SK-N-SH treated with all-trans-retinoic acid at 6 μM for 48 hours (cell line): ENCODE measurements at regions not wholly inside any gene's neighbourhood (a gene's known extent, or its start where the extent isn't known, plus 50 kb on each side); places are given as distances from the start of the nearest gene placed in this dataset.

ENCODE experiments used
- ATAC-seq: fragments of 200-7000 bp; cut with Tn5 transposase; 3 replicates; pipeline ENCODE4 v1.9.1; 2020; ENCODE audit warnings: mild to moderate bottlenecking, moderate library complexity
- ARNTL ChIP-seq: fragments of 450-650 bp; formaldehyde crosslinking; IDR thresholded peaks from 2 replicates; pipeline ENCODE4 v1.5.0; 2020; ENCODE audit warnings: low read depth, mild to moderate bottlenecking, moderate library complexity, borderline replicate concordance
- BACH2 ChIP-seq: fragments of 250-450 bp; sonication (Bioruptor Pico); IDR thresholded peaks from 2 replicates; pipeline ENCODE4 v1.9.0; 2021; ENCODE audit warnings: mild to moderate bottlenecking, borderline replicate concordance
- CREB5 ChIP-seq: fragments of 250-450 bp; sonication (Bioruptor Pico); IDR thresholded peaks from 2 replicates; pipeline ENCODE4 v1.5.1; 2020; ENCODE audit warnings: low read depth, mild to moderate bottlenecking, moderate library complexity
- CSDC2 ChIP-seq: fragments of 250-450 bp; sonication (Bioruptor Pico); IDR thresholded peaks from 2 replicates; pipeline ENCODE4 v1.5.0; 2020; ENCODE audit warnings: mild to moderate bottlenecking, moderate library complexity
- ESRRG ChIP-seq: fragments of 250-450 bp; sonication (Bioruptor Pico); IDR thresholded peaks from 2 replicates; pipeline ENCODE4 v1.6.1; 2021; ENCODE audit warnings: mild to moderate bottlenecking
- GLIS3 ChIP-seq: fragments of 250-450 bp; sonication (Bioruptor Pico); IDR thresholded peaks from 2 replicates; pipeline ENCODE4 v1.5.0; 2020; ENCODE audit warnings: mild to moderate bottlenecking, moderate library complexity
- ISL1 ChIP-seq: fragments of 250-450 bp; sonication (Bioruptor Pico); IDR thresholded peaks from 2 replicates; pipeline ENCODE4 v2.1.2; 2022; ENCODE audit warnings: mild to moderate bottlenecking, moderate library complexity
- OSR1 ChIP-seq: fragments of 250-450 bp; sonication (Bioruptor Pico); IDR thresholded peaks from 2 replicates; pipeline ENCODE4 v1.8.0; 2022; ENCODE audit warnings: moderate library complexity, mild to moderate bottlenecking, inconsistent platforms
- PPARA ChIP-seq: fragments of 250-450 bp; sonication (Bioruptor Pico); IDR thresholded peaks from 2 replicates; pipeline ENCODE4 v1.5.0; 2020; ENCODE audit warnings: mild to moderate bottlenecking, borderline replicate concordance
- RARB ChIP-seq: fragments of 250-450 bp; sonication (Bioruptor Pico); IDR thresholded peaks from 2 replicates; pipeline ENCODE4 v1.8.0; 2021; ENCODE audit warnings: mild to moderate bottlenecking, moderate library complexity
- SNAI2 ChIP-seq: fragments of 250-450 bp; sonication (Bioruptor Pico); IDR thresholded peaks from 2 replicates; pipeline ENCODE4 v1.5.0; 2020; ENCODE audit warnings: mild to moderate bottlenecking, moderate library complexity
- TCF4 ChIP-seq: fragments of 250-450 bp; sonication (Bioruptor Pico); IDR thresholded peaks from 2 replicates; pipeline ENCODE4 v1.8.0; 2021; ENCODE audit warnings: mild to moderate bottlenecking, moderate library complexity, borderline replicate concordance
- TOX ChIP-seq: fragments of 250-450 bp; sonication (Bioruptor Pico); IDR thresholded peaks from 2 replicates; pipeline ENCODE4 v1.8.0; 2021; ENCODE audit warnings: mild to moderate bottlenecking, moderate library complexity, borderline replicate concordance
- TSHZ2 ChIP-seq: fragments of 250-450 bp; sonication (Bioruptor Pico); IDR thresholded peaks from 2 replicates; pipeline ENCODE4 v1.5.0; 2020; ENCODE audit warnings: mild to moderate bottlenecking, moderate library complexity
- ZC3H10 ChIP-seq: fragments of 250-450 bp; sonication (Bioruptor Pico); IDR thresholded peaks from 2 replicates; pipeline ENCODE4 v1.5.1; 2021; ENCODE audit warnings: mild to moderate bottlenecking, moderate library complexity
- ZFP3 ChIP-seq: fragments of 250-450 bp; sonication (Bioruptor Pico); IDR thresholded peaks from 2 replicates; pipeline ENCODE4 v1.5.0; 2020; ENCODE audit warnings: mild to moderate bottlenecking, moderate library complexity
- ZNF70 ChIP-seq: fragments of 450-650 bp; formaldehyde crosslinking; IDR thresholded peaks from 2 replicates; pipeline ENCODE4 v1.5.0; 2020; ENCODE audit warnings: mild to moderate bottlenecking, moderate library complexity
- ZNF8 ChIP-seq: fragments of 450-650 bp; formaldehyde crosslinking; IDR thresholded peaks from 2 replicates; pipeline ENCODE4 v1.5.0; 2020; ENCODE audit warnings: mild to moderate bottlenecking, moderate library complexity
- TF ChIP-seq, protein P1 (sequence below): fragments of 250-450 bp; sonication (Bioruptor Pico); IDR thresholded peaks from 2 replicates; pipeline ENCODE4 v1.8.0; 2021; ENCODE audit warnings: low read depth, mild to moderate bottlenecking, moderate library complexity, borderline replicate concordance
- TF ChIP-seq, protein P2 (sequence below): fragments of 250-450 bp; sonication (Bioruptor Pico); IDR thresholded peaks from 2 replicates; pipeline ENCODE4 v1.8.0; 2020; ENCODE audit warnings: mild to moderate bottlenecking, moderate library complexity, borderline replicate concordance
- TF ChIP-seq, protein P3 (sequence below): fragments of 250-450 bp; sonication (Bioruptor Pico); IDR thresholded peaks from 2 replicates; pipeline ENCODE4 v1.5.1; 2021; ENCODE audit warnings: mild to moderate bottlenecking, moderate library complexity

DNA sequence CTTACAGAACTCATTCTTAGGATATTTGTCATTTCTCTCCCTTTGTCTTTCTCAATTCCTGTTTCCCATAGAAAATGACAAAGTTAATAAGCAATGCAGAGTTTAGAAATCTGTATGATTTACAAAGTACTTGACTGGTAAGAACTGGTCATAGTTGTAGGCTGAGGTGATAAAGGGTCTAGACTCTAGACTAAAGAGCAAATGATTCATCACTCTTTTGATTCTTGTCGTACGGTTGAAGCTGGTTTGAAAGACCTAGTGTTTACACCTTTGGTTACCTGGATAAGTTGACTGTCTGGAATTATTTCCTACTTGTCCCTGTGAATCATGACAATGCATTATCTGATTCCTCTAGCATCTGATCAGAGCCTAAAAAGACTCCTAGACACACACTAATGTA, 58.9 kb upstream of the TP63 start (continued):
- TF ChIP-seq TSHZ2 (no peak), GLIS3 (CRISPR knock-in tag) (no peak), RARB (CRISPR knock-in tag) (no peak)

- ATAC-seq = no peak
Observed at GRCh38 chr3:189573004-189573403, 58.2 kb upstream of the TP63 start.

DNA sequence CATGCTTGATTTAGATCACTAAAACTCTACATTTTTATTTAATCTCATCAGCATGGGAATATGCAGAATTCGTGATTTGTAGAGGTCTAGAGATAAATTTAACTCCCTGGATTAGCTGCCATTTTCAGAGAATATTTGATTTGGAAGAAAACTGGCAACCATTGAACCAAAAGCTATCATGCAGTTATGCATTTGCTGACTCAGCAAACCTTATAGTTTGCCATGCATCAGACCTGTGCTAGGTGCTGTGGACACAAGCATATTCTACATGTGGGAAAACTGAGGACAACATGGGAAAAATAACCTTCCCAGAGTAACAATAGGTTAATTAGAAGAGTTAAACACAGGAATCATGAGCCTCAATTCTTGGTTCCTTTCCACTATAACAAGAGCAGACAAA, 54.7 kb upstream of the TP63 start:
- ATAC-seq = no peak
- TF ChIP-seq TSHZ2 = no peak

More at GRCh38 chr3:189573004-189573403, 58.2 kb upstream of the TP63 start:
- no peak for TF ChIP-seq ARNTL (CRISPR knock-in tag)
- TF ChIP-seq, protein P1, sequence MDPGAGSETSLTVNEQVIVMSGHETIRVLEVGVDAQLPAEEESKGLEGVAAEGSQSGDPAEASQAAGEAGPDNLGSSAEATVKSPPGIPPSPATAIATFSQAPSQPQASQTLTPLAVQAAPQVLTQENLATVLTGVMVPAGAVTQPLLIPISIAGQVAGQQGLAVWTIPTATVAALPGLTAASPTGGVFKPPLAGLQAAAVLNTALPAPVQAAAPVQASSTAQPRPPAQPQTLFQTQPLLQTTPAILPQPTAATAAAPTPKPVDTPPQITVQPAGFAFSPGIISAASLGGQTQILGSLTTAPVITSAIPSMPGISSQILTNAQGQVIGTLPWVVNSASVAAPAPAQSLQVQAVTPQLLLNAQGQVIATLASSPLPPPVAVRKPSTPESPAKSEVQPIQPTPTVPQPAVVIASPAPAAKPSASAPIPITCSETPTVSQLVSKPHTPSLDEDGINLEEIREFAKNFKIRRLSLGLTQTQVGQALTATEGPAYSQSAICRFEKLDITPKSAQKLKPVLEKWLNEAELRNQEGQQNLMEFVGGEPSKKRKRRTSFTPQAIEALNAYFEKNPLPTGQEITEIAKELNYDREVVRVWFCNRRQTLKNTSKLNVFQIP (CRISPR knock-in tag) = no peak
- TF ChIP-seq CREB5 (CRISPR knock-in tag) = no peak
- no peak for TF ChIP-seq SNAI2 (CRISPR knock-in tag)
- TF ChIP-seq ZNF8 = no peak
- TF ChIP-seq ESRRG = no peak
- TF ChIP-seq ZC3H10 = no peak
- TF ChIP-seq PPARA = no peak
- no peak for TF ChIP-seq RARB (CRISPR knock-in tag)
- no peak for TF ChIP-seq GLIS3 (CRISPR knock-in tag)
- no peak for TF ChIP-seq ISL1 (CRISPR knock-in tag)
- TF ChIP-seq, protein P2, sequence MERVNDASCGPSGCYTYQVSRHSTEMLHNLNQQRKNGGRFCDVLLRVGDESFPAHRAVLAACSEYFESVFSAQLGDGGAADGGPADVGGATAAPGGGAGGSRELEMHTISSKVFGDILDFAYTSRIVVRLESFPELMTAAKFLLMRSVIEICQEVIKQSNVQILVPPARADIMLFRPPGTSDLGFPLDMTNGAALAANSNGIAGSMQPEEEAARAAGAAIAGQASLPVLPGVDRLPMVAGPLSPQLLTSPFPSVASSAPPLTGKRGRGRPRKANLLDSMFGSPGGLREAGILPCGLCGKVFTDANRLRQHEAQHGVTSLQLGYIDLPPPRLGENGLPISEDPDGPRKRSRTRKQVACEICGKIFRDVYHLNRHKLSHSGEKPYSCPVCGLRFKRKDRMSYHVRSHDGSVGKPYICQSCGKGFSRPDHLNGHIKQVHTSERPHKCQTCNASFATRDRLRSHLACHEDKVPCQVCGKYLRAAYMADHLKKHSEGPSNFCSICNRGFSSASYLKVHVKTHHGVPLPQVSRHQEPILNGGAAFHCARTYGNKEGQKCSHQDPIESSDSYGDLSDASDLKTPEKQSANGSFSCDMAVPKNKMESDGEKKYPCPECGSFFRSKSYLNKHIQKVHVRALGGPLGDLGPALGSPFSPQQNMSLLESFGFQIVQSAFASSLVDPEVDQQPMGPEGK (CRISPR knock-in tag) = no peak
- TF ChIP-seq TCF4 = no peak
- no peak for TF ChIP-seq CSDC2 (CRISPR knock-in tag)
- no peak for TF ChIP-seq ZFP3 (CRISPR knock-in tag)
- TF ChIP-seq BACH2 (CRISPR knock-in tag) = no peak
- TF ChIP-seq, protein P3, sequence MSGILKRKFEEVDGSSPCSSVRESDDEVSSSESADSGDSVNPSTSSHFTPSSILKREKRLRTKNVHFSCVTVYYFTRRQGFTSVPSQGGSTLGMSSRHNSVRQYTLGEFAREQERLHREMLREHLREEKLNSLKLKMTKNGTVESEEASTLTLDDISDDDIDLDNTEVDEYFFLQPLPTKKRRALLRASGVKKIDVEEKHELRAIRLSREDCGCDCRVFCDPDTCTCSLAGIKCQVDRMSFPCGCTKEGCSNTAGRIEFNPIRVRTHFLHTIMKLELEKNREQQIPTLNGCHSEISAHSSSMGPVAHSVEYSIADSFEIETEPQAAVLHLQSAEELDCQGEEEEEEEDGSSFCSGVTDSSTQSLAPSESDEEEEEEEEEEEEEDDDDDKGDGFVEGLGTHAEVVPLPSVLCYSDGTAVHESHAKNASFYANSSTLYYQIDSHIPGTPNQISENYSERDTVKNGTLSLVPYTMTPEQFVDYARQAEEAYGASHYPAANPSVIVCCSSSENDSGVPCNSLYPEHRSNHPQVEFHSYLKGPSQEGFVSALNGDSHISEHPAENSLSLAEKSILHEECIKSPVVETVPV (CRISPR knock-in tag) = no peak
- TF ChIP-seq ZNF70 (CRISPR knock-in tag) = no peak
- TF ChIP-seq OSR1 = no peak
- no peak for TF ChIP-seq TOX (CRISPR knock-in tag)
